ENCODE measurements at regions not wholly inside any gene's neighbourhood (a gene's known extent, or its start where the extent isn't known, plus 50 kb on each side); places are given as distances from the start of the nearest gene placed in this dataset.

- Histone ChIP-seq H3K4me2 (ENCODE audit: low read length) (peak overlapping the region; percentile 8), H3K36me3 (ENCODE audit: insufficient read depth, low read length) (no peaks in the 10 kb centered on the region), H3K9me3 (ENCODE audit: insufficient read depth, low read depth, low read length) (no peaks in the 10 kb centered on the region), H3K79me2 (ENCODE audit: insufficient read depth, low read length) (no peaks in the 10 kb centered on the region), H2AFZ (ENCODE audit: low read depth, low read length) (no peak overlapping the region), H3K9ac (ENCODE audit: low read length) (no peak overlapping the region), H4K20me1 (ENCODE audit: insufficient read depth, low read length) (no peaks in the 10 kb centered on the region), H3K27ac (ENCODE audit: low read depth, low read length) (no peak overlapping the region), H3K27me3 (ENCODE audit: insufficient read depth, low read length) (no peaks in the 10 kb centered on the region), H3K4me1 (ENCODE audit: insufficient read depth, low read length) (peaks cover 5% of the 10 kb centered on the region), H3K4me3 (ENCODE audit: insufficient read depth, low read depth, low read length) (no peak overlapping the region)
- DNase-seq (ENCODE audit: low read depth): peak; percentile 56
- Mint-ChIP-seq H3K27ac (ENCODE audit: unreplicated experiment) (peak overlapping the region; percentile 97), H3K4me1 (ENCODE audit: low read depth, unreplicated experiment) (peaks cover 52% of the 10 kb centered on the region), H3K4me3 (ENCODE audit: unreplicated experiment) (peak overlapping the region; percentile 60), H3K27me3 (ENCODE audit: low read depth, unreplicated experiment) (no peaks in the 10 kb centered on the region), H3K36me3 (ENCODE audit: low read depth, unreplicated experiment) (peaks cover 2% of the 10 kb centered on the region), H3K9me3 (ENCODE audit: unreplicated experiment) (peaks cover 5% of the 10 kb centered on the region)
- no peak for TF ChIP-seq CTCF (IDR thresholded peaks at IDR 0.05; ENCODE audit: insufficient read depth, low read depth, low read length)
- no peak for TF ChIP-seq EZH2 (IDR thresholded peaks at IDR 0.05; ENCODE audit: insufficient read depth, low read length)
- FAIRE-seq: no peak
Observed at GRCh38 chr20:16944745-16945144, 196.6 kb downstream of the OTOR start.

GRCh38 chr20:16945619-16946018, 197.5 kb downstream of the OTOR start:
- TF ChIP-seq CTCF (IDR thresholded peaks at IDR 0.05; ENCODE audit: insufficient read depth, low read depth, low read length) (no peak), EZH2 (IDR thresholded peaks at IDR 0.05; ENCODE audit: insufficient read depth, low read length) (no peak)
- no peaks in the 10 kb centered on the region for H3K27me3 ChIP-seq (ENCODE audit: insufficient read depth, low read length)
- H4K20me1 ChIP-seq (ENCODE audit: insufficient read depth, low read length): no peaks in the 10 kb centered on the region
- H3K4me1 ChIP-seq (ENCODE audit: insufficient read depth, low read length): peaks cover 5% of the 10 kb centered on the region
- DNase-seq (ENCODE audit: low read depth) (peak; percentile 9), FAIRE-seq (no peak)
- no peaks in the 10 kb centered on the region for H3K79me2 ChIP-seq (ENCODE audit: insufficient read depth, low read length)
- no peak overlapping the region for H3K9ac ChIP-seq (ENCODE audit: low read length)
- H3K36me3 ChIP-seq (ENCODE audit: insufficient read depth, low read length): no peaks in the 10 kb centered on the region
- peak overlapping the region; percentile 97 for H3K27ac Mint-ChIP-seq (ENCODE audit: unreplicated experiment)
- no peaks in the 10 kb centered on the region for H3K27me3 Mint-ChIP-seq (ENCODE audit: low read depth, unreplicated experiment)
- H3K4me3 Mint-ChIP-seq (ENCODE audit: unreplicated experiment): no peak overlapping the region
- peaks cover 2% of the 10 kb centered on the region for H3K36me3 Mint-ChIP-seq (ENCODE audit: low read depth, unreplicated experiment)
- H3K9me3 Mint-ChIP-seq (ENCODE audit: unreplicated experiment): peaks cover 5% of the 10 kb centered on the region
- H3K4me2 ChIP-seq (ENCODE audit: low read length): no peak overlapping the region
- H3K27ac ChIP-seq (ENCODE audit: low read depth, low read length): no peak overlapping the region
- H2AFZ ChIP-seq (ENCODE audit: low read depth, low read length): no peak overlapping the region
- no peaks in the 10 kb centered on the region for H3K9me3 ChIP-seq (ENCODE audit: insufficient read depth, low read depth, low read length)
- peaks cover 52% of the 10 kb centered on the region for H3K4me1 Mint-ChIP-seq (ENCODE audit: low read depth, unreplicated experiment)
- H3K4me3 ChIP-seq (ENCODE audit: insufficient read depth, low read depth, low read length): no peak overlapping the region

GRCh38 chr20:16946097-16946496, 197.9 kb downstream of the OTOR start:
- no peaks in the 10 kb centered on the region for H3K27me3 Mint-ChIP-seq (ENCODE audit: low read depth, unreplicated experiment)
- H3K36me3 Mint-ChIP-seq (ENCODE audit: low read depth, unreplicated experiment): no peaks in the 10 kb centered on the region
- no peak for DNase-seq (ENCODE audit: low read depth)
- H3K9me3 Mint-ChIP-seq (ENCODE audit: unreplicated experiment): peaks cover 6% of the 10 kb centered on the region
- no peak overlapping the region for H3K27ac ChIP-seq (ENCODE audit: low read depth, low read length)
- no peaks in the 10 kb centered on the region for H3K36me3 ChIP-seq (ENCODE audit: insufficient read depth, low read length)
- H2AFZ ChIP-seq (ENCODE audit: low read depth, low read length): no peak overlapping the region
- H3K27me3 ChIP-seq (ENCODE audit: insufficient read depth, low read length): no peaks in the 10 kb centered on the region
- peak overlapping the region; percentile 97 for H3K27ac Mint-ChIP-seq (ENCODE audit: unreplicated experiment)
- no peak overlapping the region for H3K4me3 Mint-ChIP-seq (ENCODE audit: unreplicated experiment)
- no peak overlapping the region for H3K4me3 ChIP-seq (ENCODE audit: insufficient read depth, low read depth, low read length)
- TF ChIP-seq EZH2 (IDR thresholded peaks at IDR 0.05; ENCODE audit: insufficient read depth, low read length) (no peak), CTCF (IDR thresholded peaks at IDR 0.05; ENCODE audit: insufficient read depth, low read depth, low read length) (no peak)
- H3K9me3 ChIP-seq (ENCODE audit: insufficient read depth, low read depth, low read length): no peaks in the 10 kb centered on the region
- no peaks in the 10 kb centered on the region for H4K20me1 ChIP-seq (ENCODE audit: insufficient read depth, low read length)
- no peaks in the 10 kb centered on the region for H3K79me2 ChIP-seq (ENCODE audit: insufficient read depth, low read length)
- H3K4me1 Mint-ChIP-seq (ENCODE audit: low read depth, unreplicated experiment): peaks cover 52% of the 10 kb centered on the region
- peaks cover 5% of the 10 kb centered on the region for H3K4me1 ChIP-seq (ENCODE audit: insufficient read depth, low read length)
- no peak overlapping the region for H3K4me2 ChIP-seq (ENCODE audit: low read length)
- no peak overlapping the region for H3K9ac ChIP-seq (ENCODE audit: low read length)
- no peak for FAIRE-seq
